HepG2 (cell line): ENCODE measurements at regions not wholly inside any gene's neighbourhood (a gene's known extent, or its start where the extent isn't known, plus 50 kb on each side); places are given as distances from the start of the nearest gene placed in this dataset.

ENCODE experiments used
- HNF4A ChIP-seq: sonication (generic); formaldehyde crosslinking; IDR thresholded peaks from 2 replicates; pipeline ENCODE4 v1.4.0; 2020; ENCODE audit warnings: missing genetic modification reagents
- IKZF1 ChIP-seq: fragments of 450-650 bp; IDR thresholded peaks from 2 replicates; pipeline ENCODE4 v1.7.1; 2016
- NR2F6 ChIP-seq, 2 experiments: IDR thresholded peaks; 2 replicates each; pipeline ENCODE4 v1.6.1; 2016; ENCODE audit warnings: antibody characterized with exemption in 1 of 2, mild to moderate bottlenecking in 1 of 2
- RORA ChIP-seq: sonication (generic); formaldehyde crosslinking; IDR thresholded peaks from 2 replicates; pipeline ENCODE4 v1.5.0; 2020; ENCODE audit warnings: mild to moderate bottlenecking, missing genetic modification reagents, moderate library complexity
- TMF1 ChIP-seq: sonication (generic); formaldehyde crosslinking; IDR thresholded peaks from 2 replicates; pipeline ENCODE4 v1.8.1; 2022; ENCODE audit warnings: low read depth, missing genetic modification reagents
- ZNF124 ChIP-seq: sonication (generic); formaldehyde crosslinking; IDR thresholded peaks from 2 replicates; pipeline ENCODE4 v1.4.0; 2020; ENCODE audit warnings: missing genetic modification reagents
- ZNF776 ChIP-seq: sonication (generic); formaldehyde crosslinking; IDR thresholded peaks from 2 replicates; pipeline ENCODE4 v1.4.0; 2020; ENCODE audit warnings: mild to moderate bottlenecking, missing genetic modification reagents
- TF ChIP-seq, protein P1 (sequence below): sonication (generic); formaldehyde crosslinking; IDR thresholded peaks from 2 replicates; pipeline ENCODE4 v1.5.0; 2020; ENCODE audit warnings: mild to moderate bottlenecking, missing genetic modification reagents
- TF ChIP-seq, protein P2 (sequence below): sonication (generic); formaldehyde crosslinking; IDR thresholded peaks from 2 replicates; pipeline ENCODE4 v1.5.1; 2020; ENCODE audit warnings: mild to moderate bottlenecking, moderate library complexity, missing genetic modification reagents
- TF ChIP-seq, protein P3 (sequence below): sonication (generic); formaldehyde crosslinking; IDR thresholded peaks from 2 replicates; pipeline ENCODE4 v1.5.0; 2020; ENCODE audit warnings: mild to moderate bottlenecking, missing genetic modification reagents, borderline replicate concordance
- TF ChIP-seq, protein P4 (sequence below): sonication (generic); formaldehyde crosslinking; IDR thresholded peaks from 2 replicates; pipeline ENCODE4 v1.4.0; 2020; ENCODE audit warnings: missing genetic modification reagents

DNA sequence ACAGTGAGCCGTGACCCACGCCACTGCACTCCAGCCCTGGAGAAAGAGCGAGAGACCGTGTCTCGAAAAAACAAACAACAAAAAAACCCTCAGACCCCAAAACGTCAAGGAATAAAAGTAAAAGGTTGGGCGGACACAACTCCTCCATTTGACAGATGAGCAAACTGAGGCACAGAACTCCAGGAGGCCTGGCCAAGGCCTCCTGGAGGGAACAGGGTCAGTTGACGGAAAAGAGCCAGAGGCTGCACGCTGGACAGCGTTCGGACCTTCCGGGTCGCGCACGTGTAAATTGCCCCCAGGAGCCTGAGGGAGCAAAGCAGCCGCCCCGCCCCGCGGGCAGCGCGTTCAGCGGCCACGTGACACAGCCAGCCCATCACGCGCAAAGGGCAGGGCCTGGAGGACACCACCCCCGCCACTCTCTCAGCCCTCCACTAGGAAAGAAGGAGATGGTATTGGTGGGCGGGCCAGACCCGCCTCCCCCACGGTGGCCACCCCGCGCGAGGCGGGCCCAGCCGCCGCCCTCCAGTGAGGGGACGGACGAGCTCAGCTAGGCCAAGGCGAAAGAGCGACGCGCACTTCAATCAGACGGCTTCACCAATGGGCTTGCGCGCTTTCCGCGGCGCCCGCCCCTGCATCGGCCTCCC is 81.5 kb downstream of the PTPDC1 start (continued):
- TF ChIP-seq ZNF776 (CRISPR knock-in tag), result no peak
- peak; percentile 38; the same call in 1 of the 2 replicates for TF ChIP-seq NR2F6 (IDR thresholded peaks at IDR 0.05)
- TF ChIP-seq NR2F6 (CRISPR knock-in tag; IDR thresholded peaks at IDR 0.05), result peak; percentile 74; the same call in 1 of the 2 replicates
- 0 out of 2 replicates have a peak, but pooled peaks have one; percentile 19 for TF ChIP-seq ZNF124
- TF ChIP-seq TMF1, result no peak; the same call in 1 of the 2 replicates
- TF ChIP-seq, protein P1, sequence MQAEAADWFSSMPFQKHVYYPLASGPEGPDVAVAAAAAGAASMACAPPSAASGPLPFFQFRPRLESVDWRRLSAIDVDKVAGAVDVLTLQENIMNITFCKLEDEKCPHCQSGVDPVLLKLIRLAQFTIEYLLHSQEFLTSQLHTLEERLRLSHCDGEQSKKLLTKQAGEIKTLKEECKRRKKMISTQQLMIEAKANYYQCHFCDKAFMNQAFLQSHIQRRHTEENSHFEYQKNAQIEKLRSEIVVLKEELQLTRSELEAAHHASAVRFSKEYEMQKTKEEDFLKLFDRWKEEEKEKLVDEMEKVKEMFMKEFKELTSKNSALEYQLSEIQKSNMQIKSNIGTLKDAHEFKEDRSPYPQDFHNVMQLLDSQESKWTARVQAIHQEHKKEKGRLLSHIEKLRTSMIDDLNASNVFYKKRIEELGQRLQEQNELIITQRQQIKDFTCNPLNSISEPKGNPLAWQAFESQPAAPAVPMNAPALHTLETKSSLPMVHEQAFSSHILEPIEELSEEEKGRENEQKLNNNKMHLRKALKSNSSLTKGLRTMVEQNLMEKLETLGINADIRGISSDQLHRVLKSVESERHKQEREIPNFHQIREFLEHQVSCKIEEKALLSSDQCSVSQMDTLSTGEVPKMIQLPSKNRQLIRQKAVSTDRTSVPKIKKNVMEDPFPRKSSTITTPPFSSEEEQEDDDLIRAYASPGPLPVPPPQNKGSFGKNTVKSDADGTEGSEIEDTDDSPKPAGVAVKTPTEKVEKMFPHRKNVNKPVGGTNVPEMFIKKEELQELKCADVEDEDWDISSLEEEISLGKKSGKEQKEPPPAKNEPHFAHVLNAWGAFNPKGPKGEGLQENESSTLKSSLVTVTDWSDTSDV (CRISPR knock-in tag), result peak; percentile 63; the same call in 1 of the 2 replicates
- TF ChIP-seq RORA (CRISPR knock-in tag), result no peak
- TF ChIP-seq HNF4A (CRISPR knock-in tag), result peak; percentile 42; the same call in 1 of the 2 replicates
- TF ChIP-seq IKZF1, result no peak
- TF ChIP-seq, protein P2, sequence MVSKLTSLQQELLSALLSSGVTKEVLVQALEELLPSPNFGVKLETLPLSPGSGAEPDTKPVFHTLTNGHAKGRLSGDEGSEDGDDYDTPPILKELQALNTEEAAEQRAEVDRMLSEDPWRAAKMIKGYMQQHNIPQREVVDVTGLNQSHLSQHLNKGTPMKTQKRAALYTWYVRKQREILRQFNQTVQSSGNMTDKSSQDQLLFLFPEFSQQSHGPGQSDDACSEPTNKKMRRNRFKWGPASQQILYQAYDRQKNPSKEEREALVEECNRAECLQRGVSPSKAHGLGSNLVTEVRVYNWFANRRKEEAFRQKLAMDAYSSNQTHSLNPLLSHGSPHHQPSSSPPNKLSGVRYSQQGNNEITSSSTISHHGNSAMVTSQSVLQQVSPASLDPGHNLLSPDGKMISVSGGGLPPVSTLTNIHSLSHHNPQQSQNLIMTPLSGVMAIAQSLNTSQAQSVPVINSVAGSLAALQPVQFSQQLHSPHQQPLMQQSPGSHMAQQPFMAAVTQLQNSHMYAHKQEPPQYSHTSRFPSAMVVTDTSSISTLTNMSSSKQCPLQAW (CRISPR knock-in tag), result peak; percentile 32; the same call in 1 of the 2 replicates
- TF ChIP-seq, protein P3, sequence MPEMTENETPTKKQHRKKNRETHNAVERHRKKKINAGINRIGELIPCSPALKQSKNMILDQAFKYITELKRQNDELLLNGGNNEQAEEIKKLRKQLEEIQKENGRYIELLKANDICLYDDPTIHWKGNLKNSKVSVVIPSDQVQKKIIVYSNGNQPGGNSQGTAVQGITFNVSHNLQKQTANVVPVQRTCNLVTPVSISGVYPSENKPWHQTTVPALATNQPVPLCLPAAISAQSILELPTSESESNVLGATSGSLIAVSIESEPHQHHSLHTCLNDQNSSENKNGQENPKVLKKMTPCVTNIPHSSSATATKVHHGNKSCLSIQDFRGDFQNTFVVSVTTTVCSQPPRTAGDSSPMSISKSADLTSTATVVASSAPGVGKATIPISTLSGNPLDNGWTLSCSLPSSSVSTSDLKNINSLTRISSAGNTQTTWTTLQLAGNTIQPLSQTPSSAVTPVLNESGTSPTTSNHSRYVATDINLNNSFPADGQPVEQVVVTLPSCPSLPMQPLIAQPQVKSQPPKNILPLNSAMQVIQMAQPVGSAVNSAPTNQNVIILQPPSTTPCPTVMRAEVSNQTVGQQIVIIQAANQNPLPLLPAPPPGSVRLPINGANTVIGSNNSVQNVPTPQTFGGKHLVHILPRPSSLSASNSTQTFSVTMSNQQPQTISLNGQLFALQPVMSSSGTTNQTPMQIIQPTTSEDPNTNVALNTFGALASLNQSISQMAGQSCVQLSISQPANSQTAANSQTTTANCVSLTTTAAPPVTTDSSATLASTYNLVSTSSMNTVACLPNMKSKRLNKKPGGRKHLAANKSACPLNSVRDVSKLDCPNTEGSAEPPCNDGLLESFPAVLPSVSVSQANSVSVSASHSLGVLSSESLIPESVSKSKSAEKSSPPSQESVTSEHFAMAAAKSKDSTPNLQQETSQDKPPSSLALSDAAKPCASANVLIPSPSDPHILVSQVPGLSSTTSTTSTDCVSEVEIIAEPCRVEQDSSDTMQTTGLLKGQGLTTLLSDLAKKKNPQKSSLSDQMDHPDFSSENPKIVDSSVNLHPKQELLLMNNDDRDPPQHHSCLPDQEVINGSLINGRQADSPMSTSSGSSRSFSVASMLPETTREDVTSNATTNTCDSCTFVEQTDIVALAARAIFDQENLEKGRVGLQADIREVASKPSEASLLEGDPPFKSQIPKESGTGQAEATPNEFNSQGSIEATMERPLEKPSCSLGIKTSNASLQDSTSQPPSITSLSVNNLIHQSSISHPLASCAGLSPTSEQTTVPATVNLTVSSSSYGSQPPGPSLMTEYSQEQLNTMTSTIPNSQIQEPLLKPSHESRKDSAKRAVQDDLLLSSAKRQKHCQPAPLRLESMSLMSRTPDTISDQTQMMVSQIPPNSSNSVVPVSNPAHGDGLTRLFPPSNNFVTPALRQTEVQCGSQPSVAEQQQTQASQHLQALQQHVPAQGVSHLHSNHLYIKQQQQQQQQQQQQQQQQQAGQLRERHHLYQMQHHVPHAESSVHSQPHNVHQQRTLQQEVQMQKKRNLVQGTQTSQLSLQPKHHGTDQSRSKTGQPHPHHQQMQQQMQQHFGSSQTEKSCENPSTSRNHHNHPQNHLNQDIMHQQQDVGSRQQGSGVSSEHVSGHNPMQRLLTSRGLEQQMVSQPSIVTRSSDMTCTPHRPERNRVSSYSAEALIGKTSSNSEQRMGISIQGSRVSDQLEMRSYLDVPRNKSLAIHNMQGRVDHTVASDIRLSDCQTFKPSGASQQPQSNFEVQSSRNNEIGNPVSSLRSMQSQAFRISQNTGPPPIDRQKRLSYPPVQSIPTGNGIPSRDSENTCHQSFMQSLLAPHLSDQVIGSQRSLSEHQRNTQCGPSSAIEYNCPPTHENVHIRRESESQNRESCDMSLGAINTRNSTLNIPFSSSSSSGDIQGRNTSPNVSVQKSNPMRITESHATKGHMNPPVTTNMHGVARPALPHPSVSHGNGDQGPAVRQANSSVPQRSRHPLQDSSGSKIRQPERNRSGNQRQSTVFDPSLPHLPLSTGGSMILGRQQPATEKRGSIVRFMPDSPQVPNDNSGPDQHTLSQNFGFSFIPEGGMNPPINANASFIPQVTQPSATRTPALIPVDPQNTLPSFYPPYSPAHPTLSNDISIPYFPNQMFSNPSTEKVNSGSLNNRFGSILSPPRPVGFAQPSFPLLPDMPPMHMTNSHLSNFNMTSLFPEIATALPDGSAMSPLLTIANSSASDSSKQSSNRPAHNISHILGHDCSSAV (CRISPR knock-in tag), result no peak
- TF ChIP-seq, protein P4, sequence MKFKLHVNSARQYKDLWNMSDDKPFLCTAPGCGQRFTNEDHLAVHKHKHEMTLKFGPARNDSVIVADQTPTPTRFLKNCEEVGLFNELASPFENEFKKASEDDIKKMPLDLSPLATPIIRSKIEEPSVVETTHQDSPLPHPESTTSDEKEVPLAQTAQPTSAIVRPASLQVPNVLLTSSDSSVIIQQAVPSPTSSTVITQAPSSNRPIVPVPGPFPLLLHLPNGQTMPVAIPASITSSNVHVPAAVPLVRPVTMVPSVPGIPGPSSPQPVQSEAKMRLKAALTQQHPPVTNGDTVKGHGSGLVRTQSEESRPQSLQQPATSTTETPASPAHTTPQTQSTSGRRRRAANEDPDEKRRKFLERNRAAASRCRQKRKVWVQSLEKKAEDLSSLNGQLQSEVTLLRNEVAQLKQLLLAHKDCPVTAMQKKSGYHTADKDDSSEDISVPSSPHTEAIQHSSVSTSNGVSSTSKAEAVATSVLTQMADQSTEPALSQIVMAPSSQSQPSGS, result peak; percentile 31; the same call in 1 of the 2 replicates
